ENCODE measurements at regions not wholly inside any gene's neighbourhood (a gene's known extent, or its start where the extent isn't known, plus 50 kb on each side); places are given as distances from the start of the nearest gene placed in this dataset.

- DNase-seq (ENCODE audit: extremely low read depth, low read depth), result no peak
- TF ChIP-seq CTCF (IDR thresholded peaks at IDR 0.05; ENCODE audit: low read depth, low read length, missing control alignments), result no peak
- no peak overlapping the region for H3K4me3 ChIP-seq (replicated peaks; ENCODE audit: low read depth, low read length)
These were observed 83.0 kb upstream of the PIWIL1 start for GRCh38 chr12:130254461-130255276.

GRCh38 chr12:130258863-130259262 is 78.8 kb upstream of the PIWIL1 start:
- TF ChIP-seq CTCF (IDR thresholded peaks at IDR 0.05; ENCODE audit: low read depth, low read length, missing control alignments), result no peak
- no peak overlapping the region for H3K4me3 ChIP-seq (replicated peaks; ENCODE audit: low read depth, low read length)
- DNase-seq (ENCODE audit: extremely low read depth, low read depth), result no peak

GRCh38 chr12:130263025-130263424 is 74.7 kb upstream of the PIWIL1 start:
- DNase-seq (ENCODE audit: extremely low read depth, low read depth), result no peak
- no peak overlapping the region for H3K4me3 ChIP-seq (replicated peaks; ENCODE audit: low read depth, low read length)
- no peak for TF ChIP-seq CTCF (IDR thresholded peaks at IDR 0.05; ENCODE audit: low read depth, low read length, missing control alignments)

GRCh38 chr12:130263996-130264395 is 73.7 kb upstream of the PIWIL1 start:
- H3K4me3 ChIP-seq (replicated peaks; ENCODE audit: low read depth, low read length), result no peak overlapping the region
- no peak for DNase-seq (ENCODE audit: extremely low read depth, low read depth)
- no peak for TF ChIP-seq CTCF (IDR thresholded peaks at IDR 0.05; ENCODE audit: low read depth, low read length, missing control alignments)

GRCh38 chr12:130266751-130267150 is 70.9 kb upstream of the PIWIL1 start:
- no peak overlapping the region for H3K4me3 ChIP-seq (replicated peaks; ENCODE audit: low read depth, low read length)
- TF ChIP-seq CTCF (IDR thresholded peaks at IDR 0.05; ENCODE audit: low read depth, low read length, missing control alignments), result no peak
- DNase-seq (ENCODE audit: extremely low read depth, low read depth), result no peak

GRCh38 chr12:130280231-130280630 is 57.5 kb upstream of the PIWIL1 start:
- no peak for TF ChIP-seq CTCF (IDR thresholded peaks at IDR 0.05; ENCODE audit: low read depth, low read length, missing control alignments)
- no peak for DNase-seq (ENCODE audit: extremely low read depth, low read depth)

GRCh38 chr12:130280742-130281141 is 56.9 kb upstream of the PIWIL1 start:
- H3K4me3 ChIP-seq (replicated peaks; ENCODE audit: low read depth, low read length), result no peak overlapping the region

More at GRCh38 chr12:130280231-130280630, 57.5 kb upstream of the PIWIL1 start:
- H3K4me3 ChIP-seq (replicated peaks; ENCODE audit: low read depth, low read length), result no peak overlapping the region

More at GRCh38 chr12:130280742-130281141, 56.9 kb upstream of the PIWIL1 start:
- DNase-seq (ENCODE audit: extremely low read depth, low read depth), result no peak
- no peak for TF ChIP-seq CTCF (IDR thresholded peaks at IDR 0.05; ENCODE audit: low read depth, low read length, missing control alignments)
